NCI-H2196 treated with DMSO at 0.1 percent for 48 hours (cell line): ENCODE measurements at regions not wholly inside any gene's neighbourhood (a gene's known extent, or its start where the extent isn't known, plus 50 kb on each side); places are given as distances from the start of the nearest gene placed in this dataset.
"Not testable (repeated sequence)": the region's sequence is repeated elsewhere in the genome, so short reads cannot be mapped to it uniquely, and the experiment has no call there.

Experiments
- DNase-seq: peaks from one replicate; lab custom pipeline; 2025; ENCODE audit not compliant: unreplicated experiment; lab: John Stamatoyannopoulos, UW

DNA sequence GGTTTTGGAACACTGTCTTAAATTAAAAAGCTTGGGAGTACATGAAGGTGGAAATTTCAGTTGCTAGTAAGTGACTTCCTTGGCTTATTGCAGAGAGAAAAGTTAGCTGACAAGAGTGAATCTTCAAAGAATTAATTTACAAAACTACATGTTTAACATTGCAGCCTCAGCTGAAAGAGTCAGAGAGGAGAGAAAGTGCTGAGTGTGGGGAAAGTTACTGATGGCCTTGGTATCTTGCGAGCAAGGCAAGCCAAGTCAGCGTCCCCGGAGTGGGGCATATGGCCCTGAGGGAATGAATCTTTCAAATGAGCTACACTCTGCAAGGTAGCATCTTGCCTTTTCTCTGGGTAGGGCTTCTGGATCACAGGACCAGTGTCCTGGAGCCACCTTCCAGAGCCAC, 131.3 kb downstream of the LPIN1 start:
- DNase-seq = no peak

DNA sequence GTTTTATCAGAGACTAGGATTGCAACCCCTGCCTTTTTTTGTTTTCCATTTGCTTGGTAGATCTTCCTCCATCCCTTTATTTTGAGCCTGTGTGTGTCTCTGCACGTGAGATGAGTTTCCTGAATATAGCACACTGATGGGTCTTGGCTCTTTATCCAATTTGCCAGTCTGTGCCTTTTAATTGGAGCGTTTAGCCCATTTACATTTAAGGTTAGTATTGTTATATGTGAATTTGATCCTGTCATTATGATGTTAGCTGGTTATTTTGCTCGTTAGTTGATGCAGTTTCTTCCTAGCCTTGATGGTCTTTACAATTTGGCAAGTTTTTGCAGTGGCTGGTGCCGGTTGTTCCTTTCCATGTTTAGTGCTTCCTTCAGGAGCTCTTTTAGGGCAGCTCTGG, 138.8 kb downstream of the LPIN1 start:
- not testable (repeated sequence) for DNase-seq

DNA sequence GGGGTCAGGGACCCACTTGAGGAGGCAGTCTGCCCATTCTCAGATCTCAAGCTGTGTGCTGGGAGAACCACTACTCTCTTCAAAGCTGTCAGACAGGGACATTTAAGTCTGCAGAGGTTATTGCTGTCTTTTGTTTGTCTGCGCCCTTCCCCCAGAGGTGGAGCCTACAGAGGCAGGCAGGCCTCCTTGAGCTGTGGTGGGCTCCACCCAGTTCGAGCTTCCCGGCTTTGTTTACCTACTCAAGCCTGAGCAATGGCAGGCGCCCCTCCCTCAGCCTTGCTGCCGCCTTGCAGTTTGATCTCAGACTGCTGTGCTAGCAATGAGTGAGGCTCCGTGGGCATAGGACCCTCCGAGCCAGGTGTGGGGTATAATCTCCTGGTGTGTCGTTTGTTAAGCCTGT, 140.5 kb downstream of the LPIN1 start:
- DNase-seq = not testable (repeated sequence)

DNA sequence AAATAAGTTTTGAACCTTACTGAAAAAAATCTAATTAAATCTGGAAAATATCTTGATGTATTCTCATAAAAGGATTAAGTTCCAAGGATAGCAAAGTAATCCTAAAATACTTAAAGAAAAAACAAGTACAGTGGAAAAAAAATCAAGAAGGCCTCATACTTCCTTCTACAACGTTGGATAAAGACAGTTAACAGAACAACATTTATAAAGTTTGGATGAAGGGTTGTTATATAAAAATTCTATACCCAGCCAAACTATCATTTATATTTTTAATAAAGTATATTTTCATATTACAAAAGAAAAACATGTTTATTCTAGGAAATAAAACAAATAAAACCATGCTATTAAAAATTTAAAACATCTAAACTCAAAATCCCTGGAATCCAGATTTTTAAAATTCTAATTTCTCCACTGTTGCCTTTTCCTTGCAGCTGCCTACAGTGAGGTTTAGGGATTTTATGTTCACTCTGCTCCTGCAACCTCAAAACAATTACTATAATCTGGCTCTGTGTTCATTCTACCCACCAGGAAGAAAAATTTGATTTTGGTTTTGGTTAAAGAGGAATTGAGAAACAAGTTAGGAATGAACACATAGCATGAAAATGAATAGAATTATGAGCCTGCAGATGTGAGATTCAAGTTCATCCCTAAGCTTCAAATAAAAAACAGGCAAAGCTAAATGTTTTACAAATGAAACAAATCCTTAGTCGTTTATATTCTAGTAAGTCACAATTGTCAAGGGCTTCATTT, 142.8 kb downstream of the LPIN1 start:
- no peak for DNase-seq

DNA sequence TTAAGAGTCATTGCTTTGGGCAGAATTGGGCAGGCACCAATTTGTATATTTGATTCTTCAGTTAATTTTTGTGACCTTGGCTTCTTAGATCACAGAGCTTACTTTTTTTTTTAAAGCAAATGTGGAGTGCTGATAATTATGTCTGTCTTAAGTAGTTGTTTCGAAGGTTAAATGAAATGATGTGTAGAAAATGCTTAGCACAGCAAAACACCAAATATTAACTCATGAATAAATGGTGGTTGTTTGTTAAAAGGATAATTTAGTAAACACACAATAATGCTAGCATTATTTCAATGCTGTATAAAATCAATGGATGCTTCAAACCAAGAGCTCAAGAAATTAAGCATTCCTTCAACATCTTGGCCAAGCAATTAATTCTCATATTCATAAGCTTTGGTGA, 143.4 kb downstream of the LPIN1 start:
- no peak for DNase-seq

DNA sequence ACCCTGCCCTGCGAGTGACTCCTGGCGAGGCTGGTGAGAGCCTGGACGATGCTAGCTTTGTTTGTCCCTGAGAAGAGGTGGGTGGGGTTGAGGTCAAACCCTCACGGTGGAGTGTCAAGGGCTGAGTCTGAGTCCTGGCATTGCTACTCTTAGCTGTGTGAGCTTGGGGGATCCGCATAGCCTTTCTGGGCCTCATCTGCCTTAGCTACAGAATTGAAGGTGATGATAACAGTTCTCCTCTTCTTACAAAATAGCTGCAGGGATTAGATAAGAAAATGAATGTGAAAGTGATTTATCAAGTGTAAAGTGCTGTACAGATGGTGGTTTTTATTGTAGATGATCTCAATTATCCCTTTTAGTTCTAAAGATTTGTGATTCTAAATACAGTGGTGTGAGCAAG, 144.6 kb downstream of the LPIN1 start:
- DNase-seq = no peak

DNA sequence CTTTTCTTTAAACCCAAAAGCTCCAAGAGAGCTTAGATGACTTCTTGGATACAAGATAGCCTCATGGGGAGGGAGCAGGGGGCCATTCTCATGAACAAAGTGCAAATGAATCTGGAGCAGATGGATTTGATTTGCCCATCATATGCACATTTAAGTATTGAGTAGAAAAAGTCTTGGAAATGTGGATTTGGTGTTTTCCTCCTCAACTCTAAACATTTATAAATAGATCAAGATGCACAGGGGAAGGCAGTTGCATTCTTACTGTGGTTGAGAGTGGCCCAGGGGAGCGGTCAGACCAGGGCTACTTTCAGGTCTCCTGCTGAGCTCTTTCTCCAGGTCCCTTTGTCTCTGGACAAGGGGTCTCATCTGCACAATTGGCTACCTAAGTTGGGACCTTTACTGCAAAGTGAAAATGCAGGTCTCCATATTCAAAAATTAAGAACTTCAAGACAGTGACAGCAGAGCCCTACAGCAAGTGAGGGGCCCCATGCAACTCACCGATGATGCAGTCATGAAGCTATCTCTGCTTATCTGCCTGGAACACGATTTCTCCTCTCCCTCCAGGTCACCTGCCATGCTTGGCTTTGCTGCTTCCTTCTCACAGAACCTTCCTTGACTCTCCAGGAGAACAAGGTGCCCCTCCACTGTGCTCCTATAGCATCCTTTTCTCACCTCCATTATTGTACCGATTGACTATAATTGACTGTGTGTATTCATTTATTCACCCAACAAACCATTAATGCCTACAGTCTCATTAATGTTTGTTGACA, 145.4 kb downstream of the LPIN1 start:
- DNase-seq = no peak

DNA sequence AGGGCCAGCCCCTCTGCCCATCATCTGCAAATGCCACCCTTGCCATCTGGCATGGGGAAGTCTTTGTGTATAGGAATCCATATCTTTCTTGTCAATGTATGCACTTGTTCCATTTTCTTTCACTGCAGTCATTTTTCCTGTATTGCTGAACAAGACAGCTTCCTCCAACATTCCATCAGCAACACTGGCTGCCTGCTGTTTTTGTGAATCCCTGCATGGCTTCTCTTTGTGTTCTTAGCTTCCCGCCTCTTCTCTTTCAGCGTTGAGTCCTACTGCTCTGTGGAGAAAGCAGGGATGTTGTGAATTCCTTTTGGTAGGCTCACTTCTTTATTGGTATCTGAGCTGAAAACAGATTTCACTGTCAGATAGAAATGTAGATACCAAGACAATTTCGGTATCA, 150.0 kb downstream of the LPIN1 start:
- DNase-seq = no peak

DNA sequence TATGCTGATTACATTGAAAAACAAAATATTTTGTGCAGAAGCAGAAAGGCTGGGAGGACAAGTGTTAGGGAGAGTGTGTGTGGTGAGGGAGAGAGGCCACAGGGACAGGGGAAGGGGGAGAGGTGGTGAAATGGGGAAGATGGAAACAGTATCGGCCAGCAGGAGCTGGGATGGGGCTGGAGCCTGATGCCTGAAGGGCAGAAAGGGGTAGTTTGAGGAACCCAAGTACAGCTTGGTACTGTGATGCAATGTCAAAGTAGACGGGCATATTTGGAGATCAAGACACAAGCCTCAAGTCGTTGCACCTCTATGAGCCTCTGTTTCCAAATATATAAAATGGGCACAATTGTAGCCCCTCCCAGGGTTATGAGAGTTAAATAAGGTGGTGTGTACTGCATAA, 152.1 kb downstream of the LPIN1 start:
- DNase-seq = no peak

DNA sequence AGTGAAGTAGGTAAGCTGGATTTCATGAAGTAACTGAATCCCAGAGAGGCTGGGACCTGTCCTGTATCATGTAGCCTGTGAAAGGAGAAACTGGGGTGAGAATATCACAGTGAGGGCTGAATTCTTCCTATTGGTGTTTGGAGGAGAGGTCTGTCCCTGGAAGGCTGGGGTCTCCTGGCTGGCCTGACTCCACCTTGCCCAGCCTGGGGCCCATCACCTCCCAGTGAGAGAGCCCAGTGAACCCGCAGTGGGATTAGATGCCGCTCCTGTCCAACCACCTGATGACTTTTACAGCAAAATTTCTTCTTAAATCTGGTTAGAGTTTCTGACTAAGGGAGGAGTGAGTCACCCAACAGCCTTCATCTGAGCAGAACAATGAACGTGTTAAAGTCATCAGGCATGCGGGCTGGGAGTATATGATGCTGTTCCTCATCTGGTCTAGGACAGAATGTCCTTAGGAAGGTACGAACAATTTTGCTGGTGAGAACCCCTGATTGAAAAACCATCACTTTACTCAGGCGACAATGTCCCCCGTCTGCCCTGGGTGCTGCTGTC, 152.9 kb downstream of the LPIN1 start:
- no peak for DNase-seq

DNA sequence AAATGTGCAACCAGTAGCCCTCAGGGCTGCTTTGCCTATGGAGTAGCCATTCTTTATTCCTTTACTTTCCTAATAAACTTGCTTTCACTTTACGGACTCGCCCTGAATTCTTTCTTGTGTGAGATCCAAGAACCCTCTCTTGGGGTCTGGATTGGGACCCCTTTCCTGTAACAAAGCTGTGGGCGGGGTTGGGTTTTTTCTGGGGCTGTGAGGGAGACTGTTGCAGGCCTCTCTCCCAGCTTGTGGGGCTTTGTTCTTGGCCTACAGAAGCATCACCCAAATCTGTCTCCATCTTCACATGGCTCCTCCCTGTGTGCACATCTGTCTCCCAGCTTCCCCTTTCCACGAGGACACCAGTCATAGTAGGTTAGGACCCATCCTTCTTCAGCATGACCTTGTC, 154.5 kb downstream of the LPIN1 start:
- not testable (repeated sequence) for DNase-seq

DNA sequence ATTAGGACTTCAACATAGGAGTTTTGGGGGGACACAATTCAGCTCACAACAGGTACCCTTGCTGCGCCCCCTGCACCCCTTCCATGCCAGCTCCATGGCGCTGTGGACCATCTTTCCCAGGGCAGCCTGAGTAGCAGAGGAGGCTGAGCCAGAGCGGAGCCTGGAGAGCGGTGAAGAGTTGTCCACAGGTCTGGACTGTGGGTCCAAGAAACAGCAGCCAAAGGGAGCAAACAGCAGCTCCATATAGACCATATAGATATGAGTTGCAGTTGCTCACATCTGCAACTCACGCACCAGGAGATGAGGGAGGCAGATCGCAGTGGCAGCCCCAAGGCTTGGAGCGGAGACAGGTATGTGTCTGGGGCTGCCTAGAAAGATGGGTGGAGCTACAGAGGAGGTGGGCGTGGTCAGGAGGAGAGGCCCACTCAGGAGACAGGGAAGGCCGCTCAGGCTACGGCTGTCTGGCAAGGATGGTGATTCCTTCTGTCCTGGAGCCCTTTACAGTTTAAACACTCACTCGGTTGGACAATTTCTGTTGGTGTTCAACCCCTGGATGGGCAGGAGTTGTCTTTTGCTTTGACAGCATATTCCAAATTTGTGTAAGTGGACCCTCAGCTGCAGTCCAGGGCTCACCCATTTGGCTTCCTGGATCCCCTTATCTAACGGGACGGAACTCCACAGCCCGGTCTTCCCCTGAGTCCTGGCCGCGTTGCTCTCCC, 155.1 kb downstream of the LPIN1 start:
- DNase-seq = no peak

DNA sequence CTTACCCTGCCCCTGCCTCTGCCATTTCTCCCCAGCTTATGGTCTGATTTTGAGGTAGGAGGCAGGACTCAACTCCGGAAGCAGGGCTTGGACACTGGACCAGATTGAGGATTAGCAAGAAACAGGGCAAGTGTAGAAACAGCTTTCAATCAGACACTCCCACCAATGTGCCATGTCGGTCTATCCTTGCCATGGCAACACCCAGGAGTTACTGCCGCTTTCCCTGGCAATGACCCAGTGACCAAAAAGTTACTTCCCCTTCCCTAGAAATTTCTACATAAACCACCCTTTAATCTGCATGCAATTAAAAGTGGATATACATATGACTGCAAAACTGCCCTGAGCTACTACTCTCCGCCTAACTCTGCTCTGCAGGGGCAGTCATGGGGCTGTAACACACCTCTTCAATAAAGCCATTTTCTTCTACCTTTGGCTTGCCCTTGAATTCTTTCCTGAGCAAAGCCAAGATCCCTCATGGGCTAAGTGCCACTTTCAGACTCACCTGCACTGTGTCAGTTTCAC, 156.7 kb downstream of the LPIN1 start:
- DNase-seq = no peak

DNA sequence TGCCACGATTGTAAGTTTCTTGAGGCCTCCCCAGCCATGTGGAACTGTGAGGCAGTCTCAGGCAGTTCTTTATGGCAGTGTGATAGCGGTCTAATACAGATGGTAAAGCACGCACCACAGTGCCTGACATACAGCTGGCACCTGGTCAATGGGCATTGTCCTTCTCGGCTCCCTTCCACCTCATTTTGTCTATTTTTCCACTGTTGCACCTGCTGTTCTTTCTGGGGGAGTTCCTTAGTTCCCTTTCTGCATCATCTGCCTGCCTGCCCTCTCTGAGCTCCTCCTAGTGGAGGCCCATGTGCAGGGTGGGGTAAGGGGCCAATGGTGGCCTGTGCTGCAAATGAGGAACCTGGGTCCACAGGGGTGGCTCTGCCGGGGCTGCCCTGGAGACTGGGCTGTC, 157.6 kb downstream of the LPIN1 start:
- DNase-seq = no peak

DNA sequence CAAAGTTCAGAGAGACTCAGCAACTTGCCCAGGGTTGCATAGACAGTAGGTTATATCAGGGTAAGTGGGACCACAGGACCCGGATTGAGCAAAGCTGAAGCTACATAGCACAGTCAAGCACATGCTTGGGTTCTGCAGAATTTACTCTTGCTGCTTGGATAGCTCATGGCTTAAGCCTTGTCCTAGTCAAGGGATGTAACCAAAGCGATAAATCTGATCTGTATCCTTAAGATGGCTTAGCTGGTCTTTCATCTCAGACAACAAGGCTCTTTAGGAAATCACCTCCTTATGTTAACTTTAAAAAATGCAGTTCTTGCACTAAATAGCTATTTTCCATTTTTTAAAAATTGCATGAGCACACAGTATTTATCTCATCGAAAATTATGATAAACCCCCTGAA, 158.5 kb downstream of the LPIN1 start:
- no peak for DNase-seq

DNA sequence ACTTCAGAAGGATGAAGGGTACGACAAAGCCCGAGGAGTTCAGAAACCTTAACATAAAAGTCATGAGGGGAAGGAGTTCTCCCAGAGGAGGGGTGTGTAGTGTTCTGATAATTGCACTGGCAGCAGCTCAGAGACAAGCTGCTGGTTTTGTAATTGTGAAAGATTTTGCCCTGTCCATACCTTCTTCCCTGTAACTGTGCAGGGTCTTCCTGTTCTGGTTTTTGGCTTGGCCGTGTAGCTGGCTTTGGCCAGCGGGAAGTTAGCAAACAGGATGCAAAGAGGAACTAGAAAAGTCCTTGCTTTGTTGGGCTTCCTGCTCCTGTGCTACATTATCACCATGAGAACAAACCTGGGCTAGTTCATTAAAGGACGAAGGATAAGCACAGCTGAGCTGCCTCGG, 160.8 kb downstream of the LPIN1 start:
- DNase-seq = no peak

DNA sequence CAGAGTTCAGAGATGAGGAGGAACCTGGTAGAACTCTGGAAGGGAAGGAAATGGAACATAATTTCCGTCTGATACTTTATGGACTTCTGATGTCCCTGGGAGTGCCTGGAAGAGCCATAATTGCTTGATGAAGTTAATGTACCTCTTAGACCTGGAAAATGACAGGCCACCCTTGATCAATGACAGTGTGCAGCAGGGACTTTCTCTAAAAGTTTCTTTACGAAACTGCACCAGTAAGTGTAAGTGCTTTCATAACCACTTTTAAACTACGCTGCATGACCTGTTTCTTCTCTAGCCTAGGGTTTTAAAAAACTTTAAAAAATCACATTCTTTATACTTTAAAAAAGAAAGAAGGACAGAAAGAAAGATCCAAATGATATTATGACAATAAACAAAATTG, 164.5 kb downstream of the LPIN1 start:
- no peak for DNase-seq

DNA sequence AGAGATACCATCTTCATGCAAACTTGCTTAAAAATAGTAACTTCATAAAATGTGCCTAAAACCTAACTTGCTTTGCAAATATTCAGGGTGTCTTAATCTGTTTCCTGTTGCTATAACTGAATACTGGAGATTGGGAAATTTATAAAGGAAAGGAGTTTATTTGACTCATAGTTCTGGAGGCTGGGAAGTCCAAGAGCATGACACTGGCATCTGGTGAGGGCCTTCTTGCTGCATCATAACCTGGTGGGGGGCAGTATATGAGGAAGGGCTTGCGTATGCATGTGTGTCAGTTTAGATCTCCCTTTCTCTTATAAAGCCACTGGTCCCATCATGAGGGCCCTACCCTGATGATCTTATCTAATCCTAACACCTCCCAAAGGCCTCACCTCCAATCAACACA, 166.5 kb downstream of the LPIN1 start:
- no peak for DNase-seq

DNA sequence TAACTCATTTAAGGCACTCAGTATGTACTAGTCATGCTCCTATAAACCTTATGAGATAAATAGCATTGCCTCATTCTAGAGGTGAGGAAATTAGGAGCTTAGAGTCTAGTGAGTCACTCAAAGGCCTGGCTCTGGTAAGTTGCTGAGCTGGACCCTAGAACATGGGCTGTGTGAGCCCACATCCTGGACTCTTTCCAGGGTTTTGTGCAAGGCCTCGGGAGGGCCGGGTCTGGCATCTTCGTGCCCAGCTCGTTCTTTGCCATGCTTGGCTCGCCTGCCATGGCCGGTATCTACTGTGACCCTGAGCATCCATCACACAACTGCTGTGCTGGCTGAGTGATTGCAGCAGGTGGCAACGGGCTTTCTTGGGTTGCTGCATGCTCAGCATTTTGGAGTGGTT, 168.0 kb downstream of the LPIN1 start:
- no peak for DNase-seq

DNA sequence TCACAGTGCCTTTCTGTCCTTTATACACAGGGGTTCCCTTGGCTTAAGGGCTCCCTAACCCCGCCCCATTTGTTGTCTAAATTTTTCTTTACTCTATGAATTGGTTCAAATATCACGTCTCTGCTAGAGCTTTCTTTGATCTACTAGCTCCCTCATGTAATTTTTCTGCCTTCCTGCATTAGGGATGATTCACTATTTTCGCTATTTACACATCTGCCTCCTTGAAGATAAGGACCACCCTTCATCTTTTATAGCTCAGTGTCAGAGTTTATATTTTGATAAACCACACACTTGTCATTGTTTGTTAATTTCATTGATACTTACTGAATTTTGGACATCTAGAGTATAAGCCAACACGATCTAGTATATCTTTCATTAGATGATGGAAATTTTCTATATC, 169.2 kb downstream of the LPIN1 start:
- DNase-seq = no peak

DNA sequence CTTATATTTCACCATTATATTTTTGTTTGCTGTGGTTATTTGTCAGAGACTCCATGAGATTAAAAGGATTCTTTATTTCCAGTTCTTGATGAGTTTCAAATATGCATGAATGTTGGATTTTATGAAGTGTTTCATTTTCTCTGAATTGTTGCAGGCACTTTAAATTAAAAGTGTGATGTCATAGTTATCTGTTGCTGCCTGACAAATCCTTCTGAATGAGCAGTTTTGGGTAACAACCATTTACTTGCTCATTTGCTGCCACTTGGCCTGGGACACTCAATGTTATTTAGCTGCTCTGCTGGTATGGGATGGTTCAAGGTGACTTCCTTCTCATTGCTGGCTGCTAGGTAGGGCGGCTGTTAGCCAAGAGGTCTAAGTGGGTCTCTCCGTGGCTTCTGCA, 173.5 kb downstream of the LPIN1 start:
- no peak for DNase-seq
